H9 (cell line): ENCODE measurements at regions not wholly inside any gene's neighbourhood (a gene's known extent, or its start where the extent isn't known, plus 50 kb on each side); places are given as distances from the start of the nearest gene placed in this dataset.
A peak's percentile ranks its signal among the peaks of the same experiment; 100 is the strongest.

Experiments used
- DNase-seq: peaks from one replicate; pipeline ENCODE4 v3.0.0-alpha.2; 2017
- H2AFZ ChIP-seq: one replicate; pipeline ENCODE4 v1.6.1; 2013; ENCODE audit warnings: mild to moderate bottlenecking, low read length, control low read depth, moderate library complexity
- H2AK5ac ChIP-seq: 2 replicates; pipeline ENCODE4 v1.6.1; 2013; ENCODE audit warnings: low read length, control low read depth, mixed read lengths; ENCODE audit not compliant: insufficient read length
- H2BK120ac ChIP-seq: one replicate; pipeline ENCODE4 v1.6.1; 2013; ENCODE audit warnings: low read depth, mild to moderate bottlenecking, low read length, control low read depth, inconsistent platforms; ENCODE audit not compliant: poor library complexity, severe bottlenecking
- H2BK12ac ChIP-seq: 2 replicates; pipeline ENCODE4 v1.6.1; 2013; ENCODE audit warnings: low read length, control low read depth, mixed read lengths, low read depth; ENCODE audit not compliant: insufficient read length
- H2BK15ac ChIP-seq: 2 replicates; pipeline ENCODE4 v1.6.1; 2013; ENCODE audit warnings: low read depth, low read length, control low read depth
- H2BK20ac ChIP-seq: one replicate; pipeline ENCODE4 v1.6.1; 2013; ENCODE audit warnings: low read depth, mild to moderate bottlenecking, low read length, control low read depth, inconsistent platforms; ENCODE audit not compliant: poor library complexity, severe bottlenecking
- H2BK5ac ChIP-seq: 2 replicates; pipeline ENCODE4 v1.6.1; 2013; ENCODE audit warnings: low read length, control low read depth, mixed read lengths; ENCODE audit not compliant: insufficient read length
- H3K14ac ChIP-seq: 2 replicates; pipeline ENCODE4 v1.6.1; 2013; ENCODE audit warnings: low read length, control low read depth; ENCODE audit not compliant: insufficient read depth
- H3K18ac ChIP-seq: 2 replicates; pipeline ENCODE4 v1.6.1; 2013; ENCODE audit warnings: low read depth, mild to moderate bottlenecking, mixed read lengths, low read length, control low read depth; ENCODE audit not compliant: insufficient read length
- H3K23ac ChIP-seq: 2 replicates; pipeline ENCODE4 v1.6.1; 2013; ENCODE audit warnings: low read length, control low read depth, mixed read lengths, low read depth; ENCODE audit not compliant: insufficient read length
- H3K23me2 ChIP-seq: 2 replicates; pipeline ENCODE4 v1.6.1; 2013; ENCODE audit warnings: low read depth, mild to moderate bottlenecking, mixed read lengths, low read length, control low read depth; ENCODE audit not compliant: insufficient read length, poor library complexity, severe bottlenecking
- H3K27ac ChIP-seq: 2 replicates; pipeline ENCODE4 v1.5.1; 2013; ENCODE audit warnings: low read length, control low read depth, mixed read lengths, low read depth; ENCODE audit not compliant: insufficient read length
- H3K27me3 ChIP-seq: 2 replicates; pipeline ENCODE4 v1.6.1; 2013; ENCODE audit warnings: low read length, control low read depth, inconsistent platforms; ENCODE audit not compliant: insufficient read depth
- H3K4ac ChIP-seq: 2 replicates; pipeline ENCODE4 v1.6.1; 2013; ENCODE audit warnings: low read depth, mild to moderate bottlenecking, control low read depth, inconsistent platforms, low read length, moderate library complexity
- H3K4me1 ChIP-seq: 2 replicates; pipeline ENCODE4 v1.6.1; 2013; ENCODE audit warnings: low read length, control low read depth, inconsistent platforms; ENCODE audit not compliant: insufficient read depth
- H3K4me2 ChIP-seq: 2 replicates; pipeline ENCODE4 v1.6.1; 2013; ENCODE audit warnings: low read length, control low read depth, mixed read lengths; ENCODE audit not compliant: insufficient read length, insufficient read depth
- H3K56ac ChIP-seq: 2 replicates; pipeline ENCODE4 v1.6.1; 2013; ENCODE audit warnings: low read depth, mild to moderate bottlenecking, mixed read lengths, low read length, control low read depth; ENCODE audit not compliant: insufficient read length
- H3K79me1 ChIP-seq: 2 replicates; pipeline ENCODE4 v1.6.1; 2013; ENCODE audit warnings: low read depth, mild to moderate bottlenecking, moderate library complexity, low read length, control low read depth, inconsistent platforms; ENCODE audit not compliant: insufficient read depth, poor library complexity, severe bottlenecking
- H3K79me2 ChIP-seq: 2 replicates; pipeline ENCODE4 v1.6.1; 2013; ENCODE audit warnings: low read length, control low read depth, inconsistent platforms; ENCODE audit not compliant: insufficient read depth
- H3K9ac ChIP-seq: 2 replicates; pipeline ENCODE4 v1.6.1; 2013; ENCODE audit warnings: low read length, control low read depth, mixed read lengths; ENCODE audit not compliant: insufficient read length; ENCODE audit errors: extremely low read depth
- H3K9me3 ChIP-seq: one replicate; pipeline ENCODE4 v1.6.1; 2013; ENCODE audit warnings: low read depth, low read length, inconsistent platforms; ENCODE audit not compliant: control insufficient read depth
- H3T11ph ChIP-seq: one replicate; pipeline ENCODE4 v1.6.1; 2013; ENCODE audit warnings: mild to moderate bottlenecking, low read length, control low read depth, inconsistent platforms
- H4K20me1 ChIP-seq: one replicate; pipeline ENCODE4 v1.6.1; 2013; ENCODE audit not compliant: control insufficient read depth, insufficient read length, insufficient read depth
- H4K5ac ChIP-seq: 2 replicates; pipeline ENCODE4 v1.6.1; 2013; ENCODE audit warnings: low read depth, mild to moderate bottlenecking, mixed read lengths, low read length, control low read depth; ENCODE audit not compliant: insufficient read length
- H4K8ac ChIP-seq: replicated peaks from 2 replicates; pipeline ENCODE4 v1.6.1; 2013; ENCODE audit warnings: low read length, control low read depth, mixed read lengths, low read depth; ENCODE audit not compliant: insufficient read length
- H4K91ac ChIP-seq: 2 replicates; pipeline ENCODE4 v1.6.1; 2013; ENCODE audit warnings: low read depth, mild to moderate bottlenecking, moderate library complexity, mixed read lengths, low read length, control low read depth; ENCODE audit not compliant: insufficient read length
- H3K27ac Mint-ChIP-seq, 3 experiments: 2 replicates in 2 of 3; 3 replicates in 1 of 3; pipeline ENCODE4 v1.8.0; 2020 to 2021; ENCODE audit warnings: mixed read lengths in 3 of 3, mild to moderate bottlenecking in 1 of 3, moderate library complexity in 1 of 3
- H3K27me3 Mint-ChIP-seq: 2 replicates; pipeline ENCODE4 v1.8.0; 2021; ENCODE audit warnings: low read depth, mild to moderate bottlenecking, moderate library complexity, mixed read lengths
- H3K36me3 Mint-ChIP-seq, 3 experiments: 2 replicates in 2 of 3; 3 replicates in 1 of 3; pipeline ENCODE4 v1.8.0; 2020 to 2021; ENCODE audit warnings: low read depth in 3 of 3, mixed read lengths in 3 of 3; ENCODE audit not compliant: insufficient read depth in 1 of 3
- H3K4me1 Mint-ChIP-seq, 2 experiments: 2 replicates each; pipeline ENCODE4 v1.8.0; 2020; ENCODE audit warnings: mixed read lengths in 2 of 2
- H3K4me3 Mint-ChIP-seq, 2 experiments: 2 replicates in 1 of 2; 3 replicates in 1 of 2; pipeline ENCODE4 v1.8.0; 2020 to 2021; ENCODE audit warnings: mild to moderate bottlenecking in 2 of 2, mixed read lengths in 2 of 2, moderate library complexity in 1 of 2
- H3K9me3 Mint-ChIP-seq, 2 experiments: 2 replicates in 1 of 2; 3 replicates in 1 of 2; pipeline ENCODE4 v1.8.0; 2020; ENCODE audit warnings: mild to moderate bottlenecking in 2 of 2, mixed read lengths in 2 of 2, moderate library complexity in 1 of 2
- WGBS: extraction: QIAGEN DNeasy Blood & Tissue Kit; methylation state at CpG from one replicate; pipeline ENCODE4 v1.1.7; 2013; ENCODE audit warnings: missing lambda C conversion rate, low lambda C conversion rate, mixed read lengths; ENCODE audit not compliant: insufficient read length; ENCODE audit errors: extremely low coverage; 5-methylcytosine and 5-hydroxymethylcytosine counted together
- TF ChIP-seq, protein P1 (sequence below): fragments of 200-600 bp; sonication (generic); conservative IDR thresholded peaks from 3 replicates; pipeline ENCODE4 v1.8.0; 2021; ENCODE audit warnings: antibody characterized with exemption, mild to moderate bottlenecking

DNA sequence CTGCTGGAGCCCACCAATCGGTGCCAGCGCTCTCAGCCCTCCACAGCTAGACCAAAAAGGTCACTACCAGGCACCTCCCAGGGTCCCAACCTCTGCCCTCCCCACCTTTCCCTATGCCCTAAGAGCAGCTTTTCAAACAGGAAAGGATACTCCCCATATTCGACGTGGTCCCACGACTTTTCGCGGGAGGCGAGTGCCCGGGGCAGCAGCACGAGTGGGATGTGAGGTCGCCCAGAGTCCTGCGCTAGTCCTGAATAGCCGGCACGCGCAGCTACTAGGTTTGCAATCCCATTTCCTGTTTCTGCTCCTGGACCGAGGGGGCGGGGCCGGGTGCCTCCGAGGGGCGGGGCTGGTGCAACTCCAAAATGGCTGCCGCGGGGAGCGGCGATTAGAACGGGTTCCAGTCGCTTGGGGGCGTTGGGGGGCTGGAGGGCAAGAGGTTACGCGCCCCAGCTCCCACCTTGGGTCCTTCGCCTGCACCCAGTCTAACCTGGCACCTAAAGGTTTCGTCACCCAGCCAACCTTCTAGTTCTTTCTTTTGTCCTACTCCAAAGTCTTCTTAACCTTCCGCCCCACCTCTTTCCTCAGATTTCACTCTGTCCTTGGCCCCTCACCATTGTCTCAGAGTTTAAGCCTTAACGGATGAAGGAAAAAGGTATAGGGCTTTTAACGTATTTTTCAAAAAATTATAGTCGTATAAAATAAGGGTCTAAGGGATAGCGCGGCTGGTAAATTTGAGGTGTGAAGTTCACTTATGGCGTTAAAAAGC lies 85.0 kb upstream of the TENT5D start:
- no peak overlapping the region for H3K4me3 Mint-ChIP-seq

More for the DNA sequence above, 85.0 kb upstream of the TENT5D start:
- no peaks in the 10 kb centered on the region for H3K79me1 ChIP-seq
- H2AK5ac ChIP-seq: no peak overlapping the region
- H3K14ac ChIP-seq: no peak overlapping the region; the same call in 1 of the 2 replicates
- DNase-seq: peak; percentile 81
- H3T11ph ChIP-seq: no peak overlapping the region
- no peak overlapping the region for H3K18ac ChIP-seq
- no peaks in the 10 kb centered on the region for H3K79me2 ChIP-seq
- Mint-ChIP-seq H3K27me3 (no peaks in the 10 kb centered on the region), H3K36me3 (no peaks in the 10 kb centered on the region; a peak in 1 of 7 replicates), H3K27ac (no peak overlapping the region), H3K4me1 (no peaks in the 10 kb centered on the region), H3K9me3 (peaks cover 43 to 44% of the 10 kb centered on the region in 2 experiments)
- H2BK15ac ChIP-seq: no peak overlapping the region
- no peak overlapping the region for H2BK20ac ChIP-seq
- H2BK120ac ChIP-seq: no peak overlapping the region
- WGBS: no CpG with 5 or more reads among the region's 38 CpGs
- no peaks in the 10 kb centered on the region for H3K9me3 ChIP-seq
- no peaks in the 10 kb centered on the region for H3K4me1 ChIP-seq
- H3K4me2 ChIP-seq: peak overlapping the region; percentile 57
- no peak overlapping the region for H3K56ac ChIP-seq
- no peak overlapping the region for H3K4ac ChIP-seq
- H3K27me3 ChIP-seq: no peaks in the 10 kb centered on the region
- no peak overlapping the region for H3K27ac ChIP-seq
- no peak overlapping the region for H3K23ac ChIP-seq
- H2AFZ ChIP-seq: no peak overlapping the region
- H2BK5ac ChIP-seq: no peak overlapping the region
- TF ChIP-seq, protein P1, sequence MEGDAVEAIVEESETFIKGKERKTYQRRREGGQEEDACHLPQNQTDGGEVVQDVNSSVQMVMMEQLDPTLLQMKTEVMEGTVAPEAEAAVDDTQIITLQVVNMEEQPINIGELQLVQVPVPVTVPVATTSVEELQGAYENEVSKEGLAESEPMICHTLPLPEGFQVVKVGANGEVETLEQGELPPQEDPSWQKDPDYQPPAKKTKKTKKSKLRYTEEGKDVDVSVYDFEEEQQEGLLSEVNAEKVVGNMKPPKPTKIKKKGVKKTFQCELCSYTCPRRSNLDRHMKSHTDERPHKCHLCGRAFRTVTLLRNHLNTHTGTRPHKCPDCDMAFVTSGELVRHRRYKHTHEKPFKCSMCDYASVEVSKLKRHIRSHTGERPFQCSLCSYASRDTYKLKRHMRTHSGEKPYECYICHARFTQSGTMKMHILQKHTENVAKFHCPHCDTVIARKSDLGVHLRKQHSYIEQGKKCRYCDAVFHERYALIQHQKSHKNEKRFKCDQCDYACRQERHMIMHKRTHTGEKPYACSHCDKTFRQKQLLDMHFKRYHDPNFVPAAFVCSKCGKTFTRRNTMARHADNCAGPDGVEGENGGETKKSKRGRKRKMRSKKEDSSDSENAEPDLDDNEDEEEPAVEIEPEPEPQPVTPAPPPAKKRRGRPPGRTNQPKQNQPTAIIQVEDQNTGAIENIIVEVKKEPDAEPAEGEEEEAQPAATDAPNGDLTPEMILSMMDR: no peak
- peak overlapping the region; percentile 54 for H3K9ac ChIP-seq
- no peaks in the 10 kb centered on the region for H4K20me1 ChIP-seq
- no peak overlapping the region for H4K8ac ChIP-seq
- no peak overlapping the region for H2BK12ac ChIP-seq
- H3K23me2 ChIP-seq: no peaks in the 10 kb centered on the region
- no peak overlapping the region for H4K5ac ChIP-seq
- no peak overlapping the region for H4K91ac ChIP-seq
